ENCODE measurements at regions not wholly inside any gene's neighbourhood (a gene's known extent, or its start where the extent isn't known, plus 50 kb on each side); places are given as distances from the start of the nearest gene placed in this dataset.

DNA sequence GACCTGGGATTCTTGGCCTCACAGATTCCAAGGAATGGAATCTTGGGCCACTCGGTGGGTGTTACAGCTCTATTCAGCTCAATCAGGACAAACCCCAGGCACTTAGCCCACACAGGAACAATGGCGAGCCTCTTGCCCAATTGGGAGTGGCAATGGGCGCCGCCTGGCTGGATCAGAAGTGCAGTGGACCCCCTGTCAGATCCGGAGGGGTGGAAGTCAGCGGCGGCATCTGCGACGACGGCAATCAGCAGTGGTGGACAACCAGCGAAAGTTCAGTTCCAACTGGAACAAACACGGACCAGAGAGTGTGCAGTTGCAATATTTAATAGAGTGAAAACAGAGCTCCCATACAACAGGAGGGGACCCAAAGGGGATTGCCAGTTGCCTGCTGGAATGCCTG is 378.3 kb downstream of the CDH9 start:
- Histone ChIP-seq H3K27ac (no peak overlapping the region), H3K36me3 (no peaks in the 10 kb centered on the region), H3K9me3 (ENCODE audit: severe bottlenecking) (no peaks in the 10 kb centered on the region), H3K4me3 (ENCODE audit: low read depth, low read length) (no peak overlapping the region), H3K27me3 (ENCODE audit: insufficient read depth, low read depth, severe bottlenecking) (no peaks in the 10 kb centered on the region)
- DNase-seq: no peak
- TF ChIP-seq, protein P1, sequence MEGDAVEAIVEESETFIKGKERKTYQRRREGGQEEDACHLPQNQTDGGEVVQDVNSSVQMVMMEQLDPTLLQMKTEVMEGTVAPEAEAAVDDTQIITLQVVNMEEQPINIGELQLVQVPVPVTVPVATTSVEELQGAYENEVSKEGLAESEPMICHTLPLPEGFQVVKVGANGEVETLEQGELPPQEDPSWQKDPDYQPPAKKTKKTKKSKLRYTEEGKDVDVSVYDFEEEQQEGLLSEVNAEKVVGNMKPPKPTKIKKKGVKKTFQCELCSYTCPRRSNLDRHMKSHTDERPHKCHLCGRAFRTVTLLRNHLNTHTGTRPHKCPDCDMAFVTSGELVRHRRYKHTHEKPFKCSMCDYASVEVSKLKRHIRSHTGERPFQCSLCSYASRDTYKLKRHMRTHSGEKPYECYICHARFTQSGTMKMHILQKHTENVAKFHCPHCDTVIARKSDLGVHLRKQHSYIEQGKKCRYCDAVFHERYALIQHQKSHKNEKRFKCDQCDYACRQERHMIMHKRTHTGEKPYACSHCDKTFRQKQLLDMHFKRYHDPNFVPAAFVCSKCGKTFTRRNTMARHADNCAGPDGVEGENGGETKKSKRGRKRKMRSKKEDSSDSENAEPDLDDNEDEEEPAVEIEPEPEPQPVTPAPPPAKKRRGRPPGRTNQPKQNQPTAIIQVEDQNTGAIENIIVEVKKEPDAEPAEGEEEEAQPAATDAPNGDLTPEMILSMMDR (IDR thresholded peaks at IDR 0.05; ENCODE audit: low read depth, low read length): no peak

DNA sequence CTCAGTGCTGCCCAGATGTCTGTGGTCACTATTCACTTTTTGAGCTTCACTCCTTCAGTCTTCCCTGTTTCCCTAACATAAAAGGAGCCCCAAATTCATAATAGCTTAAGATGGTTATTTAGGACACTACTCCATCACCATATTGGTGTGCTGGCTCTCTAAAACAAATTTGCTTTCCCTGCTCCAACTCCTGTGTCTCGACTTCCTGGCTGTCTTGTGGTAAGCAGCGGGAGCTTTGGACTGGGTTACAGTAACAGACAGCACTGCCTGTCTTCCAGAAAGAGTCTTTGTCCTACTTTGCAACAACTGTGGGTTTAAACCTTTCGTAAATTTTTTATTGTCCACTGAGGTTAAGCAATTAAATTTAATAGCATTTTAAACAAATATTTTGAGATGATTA is 389.4 kb downstream of the CDH9 start:
- DNase-seq: no peak
- no peak overlapping the region for H3K4me3 ChIP-seq (ENCODE audit: low read depth, low read length)
- no peaks in the 10 kb centered on the region for H3K9me3 ChIP-seq (ENCODE audit: severe bottlenecking)
- H3K36me3 ChIP-seq: no peaks in the 10 kb centered on the region
- no peak overlapping the region for H3K27ac ChIP-seq
- no peaks in the 10 kb centered on the region for H3K27me3 ChIP-seq (ENCODE audit: insufficient read depth, low read depth, severe bottlenecking)
- TF ChIP-seq, protein P1 (IDR thresholded peaks at IDR 0.05; ENCODE audit: low read depth, low read length): no peak

DNA sequence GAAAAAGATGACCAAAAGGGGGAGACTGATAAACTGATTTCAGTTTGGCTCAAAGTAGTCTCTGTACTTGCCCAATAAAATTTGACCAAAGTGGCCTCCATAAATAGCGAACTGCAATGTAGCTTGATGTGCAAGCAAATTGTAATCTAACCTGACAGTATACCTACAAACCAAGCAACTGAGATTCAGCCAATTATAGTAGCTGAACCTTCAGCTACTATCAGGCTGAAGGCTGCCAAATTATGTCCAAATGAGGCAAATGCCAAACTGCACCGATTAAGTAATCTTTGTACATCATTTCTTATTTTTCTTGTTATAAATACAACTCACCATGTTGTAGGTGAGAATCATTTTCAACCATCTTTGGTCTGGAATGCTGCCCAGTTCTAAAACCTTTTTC is 390.6 kb downstream of the CDH9 start:
- Histone ChIP-seq H3K27me3 (ENCODE audit: insufficient read depth, low read depth, severe bottlenecking) (no peaks in the 10 kb centered on the region), H3K27ac (no peak overlapping the region), H3K9me3 (ENCODE audit: severe bottlenecking) (no peaks in the 10 kb centered on the region), H3K36me3 (no peaks in the 10 kb centered on the region), H3K4me3 (ENCODE audit: low read depth, low read length) (no peak overlapping the region)
- TF ChIP-seq, protein P1 (IDR thresholded peaks at IDR 0.05; ENCODE audit: low read depth, low read length): no peak
- no peak for DNase-seq

DNA sequence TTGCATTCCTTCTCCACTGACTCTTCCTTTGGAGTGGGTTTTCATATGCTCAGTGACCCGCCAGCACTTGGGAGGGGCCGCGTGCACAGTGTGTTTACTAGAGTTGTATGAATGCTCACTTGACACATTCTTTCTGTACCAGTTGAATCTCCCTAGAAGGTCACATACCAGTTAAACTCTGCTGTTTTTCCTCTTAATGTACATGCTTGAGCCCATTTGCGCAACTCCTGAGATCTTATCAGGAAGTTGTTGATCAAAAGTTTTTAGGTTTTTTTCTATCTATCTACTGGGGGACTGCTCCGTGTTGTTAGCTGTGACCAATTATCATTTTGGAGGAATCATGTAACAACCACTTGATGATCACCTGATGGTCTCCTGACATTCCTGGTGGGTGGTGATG is 392.7 kb downstream of the CDH9 start:
- H3K27me3 ChIP-seq (ENCODE audit: insufficient read depth, low read depth, severe bottlenecking): no peaks in the 10 kb centered on the region
- TF ChIP-seq, protein P1 (IDR thresholded peaks at IDR 0.05; ENCODE audit: low read depth, low read length): no peak
- DNase-seq: no peak
- no peak overlapping the region for H3K27ac ChIP-seq
- H3K36me3 ChIP-seq: no peaks in the 10 kb centered on the region
- no peaks in the 10 kb centered on the region for H3K9me3 ChIP-seq (ENCODE audit: severe bottlenecking)
- no peak overlapping the region for H3K4me3 ChIP-seq (ENCODE audit: low read depth, low read length)

DNA sequence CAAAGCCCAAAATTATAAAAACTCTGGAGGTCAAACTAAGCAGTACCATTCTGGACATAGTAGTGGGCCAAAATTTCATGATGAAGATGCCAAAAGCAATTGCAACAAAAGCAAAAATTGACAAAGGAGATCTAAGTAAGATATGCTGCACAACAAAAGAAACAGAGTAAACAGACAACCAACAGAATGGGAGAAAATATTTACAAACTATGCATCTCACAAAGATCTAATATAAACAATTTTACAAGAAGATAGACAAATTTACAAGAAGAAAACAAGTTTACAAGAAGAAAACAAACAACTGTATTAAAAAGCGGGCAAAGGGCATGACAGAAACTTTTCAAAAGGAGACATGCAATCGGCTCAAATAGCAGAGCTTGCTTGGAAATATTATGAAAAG is 396.9 kb downstream of the CDH9 start:
- TF ChIP-seq, protein P1 (IDR thresholded peaks at IDR 0.05; ENCODE audit: low read depth, low read length): no peak
- no peaks in the 10 kb centered on the region for H3K9me3 ChIP-seq (ENCODE audit: severe bottlenecking)
- no peaks in the 10 kb centered on the region for H3K36me3 ChIP-seq
- H3K4me3 ChIP-seq (ENCODE audit: low read depth, low read length): no peak overlapping the region
- no peak for DNase-seq
- no peak overlapping the region for H3K27ac ChIP-seq
- H3K27me3 ChIP-seq (ENCODE audit: insufficient read depth, low read depth, severe bottlenecking): no peaks in the 10 kb centered on the region

DNA sequence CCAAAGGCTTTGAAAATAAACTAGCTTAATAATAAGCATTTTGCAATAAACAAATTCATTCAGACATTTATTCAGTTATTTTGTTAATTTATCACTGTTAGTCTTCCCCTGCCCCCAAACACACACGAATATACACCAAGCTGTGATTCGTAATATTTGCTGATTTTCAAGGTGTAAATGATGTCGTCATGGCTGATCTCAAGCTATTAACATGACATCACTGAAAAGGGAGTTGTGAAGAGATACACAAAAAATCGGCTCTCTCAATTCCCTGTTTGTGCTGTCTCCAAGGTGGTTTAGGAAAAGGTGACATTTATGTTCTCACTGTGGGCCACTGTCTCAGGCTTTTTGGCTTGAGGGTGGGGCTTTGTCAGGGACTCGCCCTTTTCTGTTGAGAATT is 413.3 kb downstream of the CDH9 start:
- DNase-seq: no peak
- Histone ChIP-seq H3K36me3 (no peaks in the 10 kb centered on the region), H3K9me3 (ENCODE audit: severe bottlenecking) (no peaks in the 10 kb centered on the region), H3K4me3 (ENCODE audit: low read depth, low read length) (no peak overlapping the region), H3K27ac (no peak overlapping the region), H3K27me3 (ENCODE audit: insufficient read depth, low read depth, severe bottlenecking) (no peaks in the 10 kb centered on the region)
- TF ChIP-seq, protein P1 (IDR thresholded peaks at IDR 0.05; ENCODE audit: low read depth, low read length): no peak
